ENCODE measurements at regions not wholly inside any gene's neighbourhood (a gene's known extent, or its start where the extent isn't known, plus 50 kb on each side); places are given as distances from the start of the nearest gene placed in this dataset.
"Not testable (repeated sequence)": the region's sequence is repeated elsewhere in the genome, so short reads cannot be mapped to it uniquely, and the experiment has no call there.

DNA sequence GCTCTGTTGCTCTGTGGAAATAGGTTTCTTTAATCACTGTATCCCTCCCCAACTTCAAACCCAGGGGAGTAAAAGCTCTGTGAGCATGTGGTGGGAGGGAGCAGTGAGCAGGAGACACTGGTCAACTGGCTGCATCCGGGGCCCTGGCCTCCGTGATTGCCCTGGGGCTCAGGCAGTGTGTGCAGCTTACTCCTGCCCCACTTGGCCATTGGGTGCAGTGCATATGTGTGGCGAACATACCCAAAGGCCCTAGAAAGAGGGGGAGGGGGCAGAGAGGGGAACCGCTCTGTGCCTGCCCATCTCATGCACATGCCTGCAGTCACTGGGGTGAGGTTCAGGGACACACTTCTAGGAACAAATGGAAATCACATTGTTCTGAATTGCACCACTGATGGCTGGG lies 378.7 kb downstream of the ZBBX start:
- DNase-seq (ENCODE audit: low read depth in 2 of 2): no peak

DNA sequence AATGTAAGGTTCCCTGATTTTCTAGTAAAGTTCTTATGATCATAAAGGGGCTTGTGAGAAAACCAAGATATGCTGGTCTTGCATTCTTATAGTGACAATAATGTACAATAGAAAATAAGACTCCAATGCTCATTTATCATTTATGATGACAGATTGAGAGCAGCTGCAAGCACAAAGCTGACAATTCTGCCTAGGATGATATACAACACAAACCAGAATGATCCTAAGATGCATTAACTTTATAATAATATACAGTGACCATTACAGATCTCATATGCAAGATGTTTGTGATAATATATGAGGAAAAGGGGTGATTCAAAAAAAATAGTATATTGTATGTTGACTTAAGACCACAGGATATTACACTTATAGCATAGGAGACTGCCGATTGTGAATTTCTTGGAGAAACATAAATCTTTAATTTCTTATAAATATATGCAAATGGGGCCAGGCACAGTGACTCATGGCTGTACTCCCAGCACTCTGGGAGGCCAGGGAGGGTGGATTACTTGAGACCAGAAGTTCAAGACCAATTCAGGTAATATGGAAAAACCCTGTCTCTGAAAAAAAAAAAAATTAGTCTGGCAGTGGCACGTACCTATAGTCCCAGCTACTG lies 387.0 kb downstream of the ZBBX start:
- no peak for DNase-seq (ENCODE audit: low read depth in 2 of 2)

DNA sequence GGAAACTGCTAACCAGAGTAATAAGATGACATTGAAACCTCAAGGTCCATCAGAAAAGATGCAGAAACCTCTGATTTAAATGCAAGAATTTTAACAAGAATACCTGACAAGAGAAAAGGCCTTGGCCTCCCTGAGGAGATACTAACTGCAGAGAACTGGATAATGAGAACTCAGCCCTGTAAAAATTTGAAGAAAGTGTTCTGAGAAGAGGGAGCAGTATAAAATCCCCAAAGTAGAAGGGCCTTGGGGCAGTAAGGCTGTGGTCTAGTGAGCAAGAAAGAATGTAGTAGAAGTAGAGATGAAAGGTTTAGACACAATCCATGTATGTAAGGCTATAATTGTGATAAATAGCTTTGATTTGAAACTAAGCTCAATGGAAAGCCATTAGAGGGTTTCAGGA lies 394.1 kb downstream of the ZBBX start:
- no peak for DNase-seq (ENCODE audit: low read depth in 2 of 2)

DNA sequence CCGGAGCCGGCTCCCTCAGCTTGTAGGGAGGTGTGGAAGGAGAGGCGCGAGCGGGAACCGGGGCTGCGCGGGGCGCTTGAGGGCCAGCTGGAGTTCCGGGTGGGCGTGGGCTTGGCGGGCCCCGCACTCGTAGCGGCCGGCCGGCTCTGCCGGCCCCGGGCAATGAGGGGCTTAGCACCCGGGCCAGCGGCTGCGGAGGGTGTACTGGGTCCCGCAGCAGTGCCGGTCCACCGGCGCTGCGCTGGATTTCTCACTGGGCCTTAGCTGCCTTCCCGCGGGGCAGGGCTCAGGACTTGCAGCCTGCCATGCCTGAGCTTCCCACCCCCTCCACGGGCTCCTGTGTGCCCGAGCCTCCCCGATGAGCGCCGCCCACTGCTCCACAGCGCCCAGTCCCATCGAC lies 404.3 kb downstream of the ZBBX start:
- not testable (repeated sequence) for DNase-seq (ENCODE audit: low read depth in 2 of 2)

DNA sequence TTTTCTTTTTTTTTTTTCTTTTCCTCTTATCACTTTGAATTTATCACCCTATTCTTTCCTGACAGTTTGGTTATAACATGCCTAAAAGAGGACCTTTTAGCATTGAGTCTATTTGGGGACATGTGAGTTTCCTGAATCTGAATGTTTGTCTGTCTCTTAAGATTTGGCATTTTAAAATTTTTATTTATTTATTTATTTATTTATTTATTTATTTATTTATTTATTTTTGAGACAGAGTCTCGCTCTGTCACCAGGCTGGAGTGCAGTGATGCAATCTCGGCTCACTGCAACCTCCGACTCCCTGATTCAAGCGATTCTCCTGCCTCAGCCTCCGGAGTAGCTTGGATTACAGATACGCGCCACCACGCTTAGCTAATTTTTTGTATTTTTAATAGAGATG lies 412.4 kb downstream of the ZBBX start:
- not testable (repeated sequence) for DNase-seq (ENCODE audit: low read depth in 2 of 2)

DNA sequence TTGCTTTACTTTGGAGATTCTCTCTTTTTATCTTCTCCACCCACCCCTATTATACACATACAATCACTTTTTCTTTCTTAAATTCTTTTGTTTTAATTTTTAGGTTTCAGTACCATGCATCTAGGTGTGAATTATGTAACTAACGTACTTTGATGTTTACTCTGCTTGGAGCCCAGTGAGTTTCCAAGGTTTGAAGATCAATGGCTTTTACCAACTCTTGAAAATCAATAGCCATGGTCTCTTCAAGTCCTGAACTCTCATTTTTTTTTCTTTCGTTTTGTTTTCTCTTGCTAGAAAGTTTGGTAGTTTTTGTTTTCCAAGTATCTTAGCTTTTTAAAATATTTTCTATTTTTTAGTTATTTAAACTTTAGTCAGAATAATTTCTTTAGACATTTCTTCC lies 417.2 kb downstream of the ZBBX start:
- DNase-seq (ENCODE audit: low read depth in 2 of 2): no peak

DNA sequence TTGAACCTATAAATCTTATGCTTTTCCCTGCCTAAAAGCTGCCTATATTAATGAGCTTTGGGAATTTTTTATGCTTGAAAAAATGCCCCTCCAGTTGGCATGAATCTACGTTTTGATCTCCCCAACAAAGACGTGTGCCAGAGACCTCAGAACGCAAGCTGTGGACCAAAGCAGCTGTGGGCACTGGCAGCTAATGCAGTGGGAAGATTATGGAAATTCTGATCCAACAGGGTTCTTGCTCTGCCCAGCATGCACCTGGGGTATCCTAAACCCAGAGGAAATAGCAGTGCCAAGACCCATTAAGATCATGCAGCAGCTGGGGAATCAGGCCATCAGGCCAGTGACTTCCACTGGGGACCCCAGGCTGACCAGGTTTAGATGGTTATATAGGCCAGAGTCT lies 423.0 kb downstream of the ZBBX start:
- DNase-seq (ENCODE audit: low read depth in 2 of 2): no peak

DNA sequence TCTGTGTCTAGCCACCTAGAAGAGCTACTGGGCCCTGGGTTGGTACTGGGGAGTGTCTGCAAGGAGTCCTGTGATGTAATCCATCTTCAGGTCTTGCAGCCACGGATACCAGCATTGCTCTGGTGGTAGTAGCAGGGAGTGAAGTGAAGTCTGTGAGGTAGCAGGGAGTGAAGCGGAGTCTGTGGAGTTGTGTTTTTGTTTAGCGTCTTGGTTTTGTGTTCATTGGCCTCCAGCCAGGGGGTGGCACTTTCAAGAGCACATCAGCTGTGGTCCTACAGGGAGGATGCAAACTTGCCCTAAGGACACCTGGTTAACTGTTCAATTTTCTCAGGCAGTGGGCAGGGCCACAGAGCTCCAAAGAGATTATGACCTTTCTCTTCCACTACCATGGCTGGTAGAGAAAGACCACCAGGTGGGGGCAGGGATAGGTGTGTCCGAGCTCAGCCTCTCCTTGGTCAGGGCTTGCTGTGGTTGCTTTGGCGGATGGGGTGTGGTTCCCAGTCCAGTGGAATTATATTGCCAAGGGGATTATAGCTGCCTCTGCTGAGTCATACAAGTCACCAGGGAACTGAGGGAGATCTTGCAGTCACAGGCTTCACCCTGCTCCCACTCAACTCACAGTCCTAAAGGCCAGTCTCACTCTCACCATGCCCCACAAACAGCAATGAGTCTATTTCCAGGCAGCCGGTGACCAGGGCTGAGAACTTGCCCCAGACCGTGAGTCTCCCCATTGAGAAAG lies 424.7 kb downstream of the ZBBX start:
- DNase-seq (ENCODE audit: low read depth in 2 of 2): no peak

DNA sequence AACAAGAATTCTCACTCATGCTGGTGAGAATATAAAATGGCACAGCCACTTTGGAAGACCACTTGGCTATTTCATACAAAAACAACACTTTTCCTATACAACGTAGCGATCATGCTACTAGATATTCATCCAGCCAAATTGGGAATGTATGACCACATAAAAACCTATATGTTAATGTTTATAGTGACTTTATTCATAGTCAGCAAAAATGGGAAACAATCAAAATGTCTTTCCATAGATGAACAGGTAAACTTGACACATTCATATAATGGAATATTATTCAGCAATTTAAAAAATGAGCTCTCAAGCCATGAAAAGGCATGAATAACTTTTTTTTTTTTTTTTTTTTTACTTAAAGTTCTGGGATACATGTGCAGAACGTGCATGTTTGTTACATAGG lies 445.2 kb downstream of the ZBBX start:
- no peak for DNase-seq (ENCODE audit: low read depth in 2 of 2)

DNA sequence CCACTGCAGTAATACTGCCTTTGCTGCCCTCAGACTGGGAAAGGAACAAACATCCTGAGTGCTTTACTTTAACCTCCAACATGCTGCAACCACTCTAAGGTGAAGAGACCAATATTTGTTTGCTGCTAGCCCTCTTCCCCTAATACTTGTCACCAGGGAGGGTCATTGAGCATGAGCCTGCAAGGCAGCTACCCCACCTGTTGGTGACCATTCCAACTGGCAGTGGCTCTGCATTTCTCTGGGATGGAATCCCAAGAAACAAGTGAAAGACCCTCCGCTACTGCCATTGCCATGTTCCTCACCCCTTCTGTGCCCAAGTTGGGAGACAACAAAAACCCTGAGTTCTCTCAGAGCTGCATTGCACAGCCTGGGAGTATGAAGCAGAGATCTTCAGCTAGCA lies 462.7 kb downstream of the ZBBX start:
- no peak for DNase-seq (ENCODE audit: low read depth in 2 of 2)

DNA sequence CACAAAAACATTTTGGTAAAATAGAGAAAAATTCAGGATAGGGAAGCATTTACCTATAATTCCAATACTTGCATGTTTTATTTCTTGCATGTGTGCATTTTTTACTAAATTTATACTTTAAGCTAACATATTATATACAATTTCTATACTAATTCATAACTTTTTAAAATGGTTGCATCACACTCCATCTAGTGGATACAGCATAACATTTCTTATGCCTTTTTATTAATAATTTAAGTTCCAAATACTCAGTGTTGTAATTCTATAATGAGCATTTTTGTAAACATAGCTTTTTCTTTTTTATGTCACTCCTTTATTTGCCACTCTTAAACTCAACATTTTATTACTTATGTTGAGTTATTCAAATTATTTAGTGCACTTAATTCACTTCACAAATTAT lies 477.7 kb downstream of the ZBBX start:
- no peak for DNase-seq (ENCODE audit: low read depth in 2 of 2)

DNA sequence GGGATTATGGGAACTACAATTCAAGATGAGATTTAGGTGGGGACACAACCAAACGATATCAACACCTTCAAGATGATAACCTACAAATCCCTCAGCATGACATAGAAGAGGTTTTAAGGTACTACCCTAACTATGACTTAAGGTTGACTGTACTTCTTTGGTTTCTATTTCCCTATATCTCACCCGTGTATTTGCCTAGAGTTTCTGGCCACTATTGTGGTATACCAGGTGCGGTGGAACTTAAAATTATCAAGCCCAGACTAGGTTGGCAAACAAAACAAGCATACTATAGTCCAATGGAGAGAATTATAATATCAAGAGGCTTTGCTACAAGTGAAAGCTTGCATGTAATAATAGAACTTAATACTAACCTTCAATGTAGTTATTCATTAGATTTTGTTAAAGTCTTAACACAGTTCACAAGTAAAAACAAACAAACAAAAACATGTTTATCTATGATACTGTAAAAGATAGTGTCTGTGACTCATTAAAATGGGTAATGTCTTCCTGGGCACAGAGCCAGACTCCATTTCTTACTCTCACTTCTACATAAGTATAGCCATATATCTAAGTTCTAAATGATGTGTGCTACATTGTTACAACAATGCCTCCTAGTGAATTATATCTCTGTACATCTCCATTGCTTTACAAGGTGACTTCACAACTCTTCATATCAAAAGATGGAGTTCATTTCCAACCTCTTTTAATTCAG lies 479.1 kb downstream of the ZBBX start:
- DNase-seq (ENCODE audit: low read depth in 2 of 2): no peak

DNA sequence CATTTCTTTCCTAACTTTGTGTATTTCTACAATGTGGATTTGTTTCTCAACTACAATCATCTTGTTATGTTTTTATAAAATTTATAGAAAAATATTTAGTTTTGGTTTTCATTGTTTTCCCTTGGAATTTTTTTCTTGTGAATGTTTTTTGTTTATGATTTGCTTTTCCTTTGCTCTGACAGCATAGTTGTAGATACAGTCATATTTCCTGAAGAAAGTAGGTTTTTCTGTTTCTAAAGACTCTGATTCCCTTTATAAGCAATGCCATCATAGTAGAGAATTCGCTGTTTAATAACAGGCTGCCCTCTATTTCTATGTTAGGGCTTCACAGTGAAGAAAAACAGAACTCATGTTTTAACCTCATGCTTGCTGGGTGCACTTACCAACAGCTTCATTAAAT lies 482.3 kb downstream of the ZBBX start:
- DNase-seq (ENCODE audit: low read depth in 2 of 2): no peak

DNA sequence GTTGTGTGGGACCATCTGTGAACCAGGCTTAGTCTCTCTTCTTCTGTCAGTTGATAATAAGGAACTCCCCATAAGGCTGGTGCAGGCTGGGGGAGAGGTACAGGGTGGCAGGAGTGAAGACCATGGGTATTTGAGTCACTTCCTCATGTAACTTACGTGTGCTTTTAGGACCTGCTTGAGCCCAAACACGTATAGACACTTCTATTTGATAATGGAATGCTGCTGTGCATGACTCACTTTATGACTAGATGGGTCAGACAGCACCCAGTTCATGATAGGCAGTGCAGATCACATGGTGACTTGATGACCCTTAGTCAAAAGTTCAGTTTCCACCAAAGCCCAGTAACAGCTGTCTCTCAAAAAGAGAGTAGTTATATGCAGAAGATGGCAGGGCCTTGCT lies 490.9 kb downstream of the ZBBX start:
- DNase-seq (ENCODE audit: low read depth in 2 of 2): no peak

DNA sequence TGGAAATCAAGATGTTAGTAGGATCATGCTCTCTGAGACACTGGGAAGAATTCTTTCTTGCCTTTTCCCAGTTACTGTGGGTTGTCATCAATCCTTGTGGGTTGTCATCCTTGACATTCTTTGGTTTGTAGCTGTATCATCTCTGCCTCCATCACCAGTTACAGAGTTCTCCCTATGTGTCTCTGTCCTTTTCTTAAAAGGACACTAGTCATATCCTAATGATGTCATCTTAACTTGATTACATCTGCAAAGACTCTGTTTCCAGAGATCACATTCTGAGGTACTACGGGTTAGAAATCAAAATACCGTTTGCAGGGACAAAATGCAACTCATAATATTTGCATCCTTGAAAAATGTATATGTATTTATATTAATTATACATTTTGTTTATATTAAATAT lies 500.4 kb downstream of the ZBBX start:
- no peak for DNase-seq (ENCODE audit: low read depth in 2 of 2)

DNA sequence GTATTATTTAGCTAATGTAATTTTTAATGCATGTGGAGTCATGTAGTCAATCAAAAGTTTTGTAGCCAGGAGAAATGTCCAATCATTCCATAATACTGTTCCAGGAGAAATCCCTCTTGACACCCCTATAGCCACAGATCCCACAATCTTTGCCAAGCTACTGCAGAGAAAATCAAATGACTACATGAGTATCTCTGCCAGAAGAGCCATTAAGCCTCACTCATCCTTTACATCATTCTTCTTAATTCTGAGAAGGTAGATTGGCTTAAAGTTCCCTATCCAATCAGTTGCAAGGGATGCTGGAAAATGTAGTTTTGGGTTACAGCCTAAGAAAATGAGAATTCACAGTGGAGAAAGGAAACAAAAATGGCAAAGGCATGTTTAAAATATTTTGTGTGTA lies 502.1 kb downstream of the ZBBX start:
- DNase-seq (ENCODE audit: low read depth in 2 of 2): no peak

DNA sequence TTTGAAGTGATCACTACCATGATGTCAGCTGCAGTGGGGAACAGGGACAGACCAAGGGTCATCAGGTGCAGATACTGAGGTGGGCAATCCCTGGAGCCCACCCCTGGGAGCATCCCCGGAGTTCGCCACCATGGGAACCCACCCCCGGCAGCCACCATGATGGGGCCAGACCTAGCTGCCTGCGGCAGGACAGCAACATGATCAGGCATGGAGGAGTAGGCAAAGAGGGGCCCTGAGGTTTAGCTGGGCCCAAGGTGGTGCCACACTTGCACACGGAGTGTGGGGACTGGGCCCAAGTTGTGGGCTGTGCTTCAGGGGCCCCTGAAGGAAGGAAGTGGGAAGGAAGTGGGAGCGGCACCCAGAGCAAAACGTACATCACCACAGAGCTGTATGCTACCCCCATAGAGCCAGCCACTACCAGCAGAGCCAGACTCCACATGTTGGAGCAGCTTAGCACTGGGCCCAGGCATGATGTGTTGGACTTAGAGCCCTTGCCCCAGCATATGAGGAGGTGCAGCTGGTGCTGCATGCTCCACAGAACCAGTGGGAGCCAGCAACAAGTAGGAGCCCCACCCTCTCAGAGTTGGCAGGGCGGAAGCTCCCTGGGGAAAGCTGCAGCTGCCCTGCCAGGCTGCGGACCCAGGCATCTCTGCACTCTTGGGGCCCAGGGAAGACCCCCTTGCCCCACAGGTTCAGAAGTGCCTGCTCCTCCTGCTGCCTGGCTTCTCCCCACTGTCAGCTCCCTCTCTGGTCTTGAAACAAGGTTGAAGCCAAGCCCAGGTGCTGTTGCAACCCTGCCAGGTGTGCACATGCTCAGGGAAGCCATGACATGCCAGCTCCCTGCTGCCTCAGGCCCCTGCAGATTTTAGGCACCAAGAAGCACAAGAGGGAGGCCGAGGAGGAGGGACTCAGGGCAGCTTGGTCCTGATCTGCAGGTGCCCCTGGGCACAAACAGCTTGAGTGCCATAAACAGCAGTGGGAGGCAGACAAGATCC lies 515.3 kb downstream of the ZBBX start:
- DNase-seq (ENCODE audit: low read depth in 2 of 2): no peak

DNA sequence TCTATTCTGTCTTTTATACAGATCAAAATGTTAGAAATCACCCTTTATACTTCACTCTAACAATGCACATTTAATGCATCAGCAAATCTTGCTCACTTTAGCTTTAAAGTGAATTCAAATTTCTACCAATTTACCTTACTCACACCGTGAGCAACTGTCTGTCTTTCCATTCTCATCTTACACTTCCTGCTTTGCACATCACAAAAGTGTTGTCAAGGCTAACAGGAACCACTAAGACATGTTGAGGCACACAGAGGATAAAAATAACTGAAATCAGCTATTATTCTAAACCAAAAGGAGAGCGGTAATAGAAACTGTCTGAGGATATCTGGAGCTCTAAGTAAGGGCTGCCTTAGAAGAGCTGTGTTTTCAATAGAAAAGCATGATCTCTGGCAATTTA lies 519.9 kb downstream of the ZBBX start:
- DNase-seq (ENCODE audit: low read depth in 2 of 2): no peak

DNA sequence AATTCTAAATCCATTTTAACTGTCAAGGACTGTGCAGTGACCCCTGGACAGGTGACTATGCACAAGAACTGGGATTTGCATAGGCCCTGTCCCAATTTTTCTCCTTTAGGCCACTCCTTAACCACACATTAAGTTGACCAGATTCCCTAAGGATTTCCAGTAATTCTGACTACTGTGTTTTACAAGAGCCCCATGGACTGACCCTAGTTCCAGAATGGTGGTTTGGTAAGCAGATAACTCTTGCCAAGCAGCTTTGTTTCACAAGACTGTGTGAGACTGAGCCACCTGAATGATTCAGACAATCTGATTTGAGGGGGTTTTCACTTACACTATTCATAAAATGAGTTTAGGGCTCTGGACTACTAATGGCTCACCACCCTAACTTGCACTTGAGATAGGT lies 535.8 kb downstream of the ZBBX start:
- DNase-seq (ENCODE audit: low read depth in 2 of 2): no peak

DNA sequence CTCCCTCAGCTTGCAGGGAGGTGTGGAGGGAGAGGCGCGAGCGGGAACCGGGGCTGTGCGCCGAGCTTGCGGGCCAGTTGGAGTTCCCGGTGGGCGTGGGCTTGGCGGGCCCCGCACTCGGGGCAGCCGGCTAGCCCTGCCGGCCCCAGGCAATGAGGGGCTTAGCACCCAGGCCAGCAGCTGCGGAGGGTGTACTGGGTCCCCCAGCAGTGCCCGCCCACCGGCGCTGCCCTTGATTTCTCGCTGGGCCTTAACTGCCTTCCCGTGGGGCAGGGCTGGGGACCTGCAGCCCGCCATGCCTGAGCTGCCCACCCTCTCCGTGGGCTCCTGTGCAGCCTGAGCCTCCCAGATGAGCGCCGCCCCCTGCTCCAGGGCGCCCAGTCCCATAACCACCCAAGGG lies 537.3 kb downstream of the ZBBX start:
- DNase-seq (ENCODE audit: low read depth in 2 of 2): not testable (repeated sequence)

DNA sequence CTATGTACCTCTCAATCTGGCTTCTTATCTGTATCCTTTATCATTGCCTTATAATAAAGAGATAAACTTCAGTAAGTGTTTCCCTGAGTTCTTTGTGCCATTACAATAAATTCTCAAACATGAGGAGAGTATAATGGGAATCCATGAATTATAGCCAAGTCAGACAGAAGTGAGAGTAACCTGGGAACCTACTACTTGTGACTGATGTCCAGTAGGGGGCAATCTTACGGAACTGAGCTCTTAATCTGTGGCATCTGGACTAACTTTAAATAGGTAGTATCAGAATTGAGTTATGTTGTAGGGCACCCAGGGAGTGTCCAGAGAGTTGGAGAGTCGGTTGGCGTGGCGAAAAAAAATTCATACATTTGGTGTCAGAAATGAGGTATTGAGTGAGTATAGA lies 542.6 kb downstream of the ZBBX start:
- DNase-seq (ENCODE audit: low read depth in 2 of 2): no peak

DNA sequence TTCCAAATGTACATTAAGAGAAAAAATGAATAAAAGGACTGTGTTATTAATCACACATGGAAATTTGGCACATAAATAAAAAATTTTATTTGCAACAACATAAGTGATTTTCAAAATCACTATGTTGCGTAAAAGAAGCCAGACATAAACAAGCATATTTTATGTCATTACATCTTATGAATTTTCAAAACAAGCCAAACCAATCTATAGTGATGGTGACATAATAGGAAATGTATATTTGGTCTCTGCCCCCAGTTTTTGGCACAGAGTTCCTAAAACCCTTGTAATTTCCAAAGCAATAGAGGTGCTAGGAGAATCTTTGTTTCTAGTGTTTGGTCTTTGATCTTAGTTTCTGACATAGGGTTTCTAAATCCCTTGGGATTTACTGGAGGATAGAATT lies 543.3 kb downstream of the ZBBX start:
- no peak for DNase-seq (ENCODE audit: low read depth in 2 of 2)
